ENCODE measurements at regions not wholly inside any gene's neighbourhood (a gene's known extent, or its start where the extent isn't known, plus 50 kb on each side); places are given as distances from the start of the nearest gene placed in this dataset.

DNA sequence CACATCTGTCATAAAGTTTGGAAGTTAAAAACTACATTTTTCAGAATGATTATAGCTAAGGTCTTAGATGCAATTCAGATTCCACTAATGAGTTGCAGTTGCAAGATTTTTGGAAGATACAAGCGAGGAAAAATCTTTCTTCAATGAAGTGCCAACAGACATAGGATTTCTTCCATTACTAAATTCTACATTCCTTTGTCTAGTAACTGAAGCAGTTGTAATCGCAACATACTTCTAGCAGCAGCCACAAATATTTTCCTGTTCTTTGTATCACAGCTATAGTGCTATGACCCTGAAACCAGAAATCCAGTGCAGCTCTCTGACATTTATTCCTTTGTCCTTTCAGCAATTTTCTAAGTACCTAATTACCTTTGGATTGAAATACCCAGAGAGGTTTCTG is 225.2 kb upstream of the SLIT2 start:
- TF ChIP-seq, protein P1, sequence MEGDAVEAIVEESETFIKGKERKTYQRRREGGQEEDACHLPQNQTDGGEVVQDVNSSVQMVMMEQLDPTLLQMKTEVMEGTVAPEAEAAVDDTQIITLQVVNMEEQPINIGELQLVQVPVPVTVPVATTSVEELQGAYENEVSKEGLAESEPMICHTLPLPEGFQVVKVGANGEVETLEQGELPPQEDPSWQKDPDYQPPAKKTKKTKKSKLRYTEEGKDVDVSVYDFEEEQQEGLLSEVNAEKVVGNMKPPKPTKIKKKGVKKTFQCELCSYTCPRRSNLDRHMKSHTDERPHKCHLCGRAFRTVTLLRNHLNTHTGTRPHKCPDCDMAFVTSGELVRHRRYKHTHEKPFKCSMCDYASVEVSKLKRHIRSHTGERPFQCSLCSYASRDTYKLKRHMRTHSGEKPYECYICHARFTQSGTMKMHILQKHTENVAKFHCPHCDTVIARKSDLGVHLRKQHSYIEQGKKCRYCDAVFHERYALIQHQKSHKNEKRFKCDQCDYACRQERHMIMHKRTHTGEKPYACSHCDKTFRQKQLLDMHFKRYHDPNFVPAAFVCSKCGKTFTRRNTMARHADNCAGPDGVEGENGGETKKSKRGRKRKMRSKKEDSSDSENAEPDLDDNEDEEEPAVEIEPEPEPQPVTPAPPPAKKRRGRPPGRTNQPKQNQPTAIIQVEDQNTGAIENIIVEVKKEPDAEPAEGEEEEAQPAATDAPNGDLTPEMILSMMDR (conservative IDR thresholded peaks at IDR 0.05; ENCODE audit: low read depth, low read length) = no peak
- no peak overlapping the region for H3K4me3 ChIP-seq (ENCODE audit: low read depth, low read length)
- no peak for DNase-seq (ENCODE audit: low read depth)

DNA sequence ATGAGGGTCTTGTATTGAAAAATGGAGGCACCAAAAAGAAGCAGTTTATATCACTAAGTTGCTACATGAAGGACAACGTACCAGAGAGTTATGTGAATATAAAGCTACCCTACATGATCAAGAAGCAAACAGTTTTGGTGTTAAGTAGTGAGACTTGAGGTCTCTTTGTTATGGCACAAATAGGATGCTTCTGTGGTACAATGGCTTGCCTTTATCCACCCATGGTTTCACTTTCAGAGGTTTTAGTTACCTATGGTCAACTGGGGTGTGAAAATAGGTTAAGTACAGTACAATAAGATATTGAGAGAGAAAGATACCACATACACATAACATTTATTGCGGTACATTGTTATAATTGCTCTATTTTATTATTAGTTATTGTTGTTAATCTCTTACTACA is 229.2 kb upstream of the SLIT2 start:
- no peak for DNase-seq (ENCODE audit: low read depth)
- no peak overlapping the region for H3K4me3 ChIP-seq (ENCODE audit: low read depth, low read length)
- TF ChIP-seq, protein P1 (conservative IDR thresholded peaks at IDR 0.05; ENCODE audit: low read depth, low read length) = no peak

DNA sequence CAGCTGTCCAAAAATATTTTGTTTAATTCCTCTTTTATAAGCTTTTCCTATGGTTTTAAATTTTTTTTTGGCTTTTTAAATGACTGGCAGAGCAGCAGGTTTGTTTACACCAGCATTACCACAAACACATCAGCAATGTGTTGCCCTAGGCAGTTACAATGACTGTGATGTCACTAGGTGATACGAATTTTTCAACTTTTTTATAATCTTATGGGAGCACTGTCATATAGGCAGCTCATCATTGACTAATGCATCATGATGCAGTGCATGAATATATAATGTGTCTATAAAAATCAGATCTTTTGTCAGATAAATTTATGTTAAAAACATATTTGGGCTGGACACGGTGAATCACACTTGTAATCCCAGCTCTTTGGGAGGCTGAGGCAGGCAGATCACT is 231.6 kb upstream of the SLIT2 start:
- DNase-seq (ENCODE audit: low read depth) = no peak
- no peak overlapping the region for H3K4me3 ChIP-seq (ENCODE audit: low read depth, low read length)
- TF ChIP-seq, protein P1 (conservative IDR thresholded peaks at IDR 0.05; ENCODE audit: low read depth, low read length) = no peak

DNA sequence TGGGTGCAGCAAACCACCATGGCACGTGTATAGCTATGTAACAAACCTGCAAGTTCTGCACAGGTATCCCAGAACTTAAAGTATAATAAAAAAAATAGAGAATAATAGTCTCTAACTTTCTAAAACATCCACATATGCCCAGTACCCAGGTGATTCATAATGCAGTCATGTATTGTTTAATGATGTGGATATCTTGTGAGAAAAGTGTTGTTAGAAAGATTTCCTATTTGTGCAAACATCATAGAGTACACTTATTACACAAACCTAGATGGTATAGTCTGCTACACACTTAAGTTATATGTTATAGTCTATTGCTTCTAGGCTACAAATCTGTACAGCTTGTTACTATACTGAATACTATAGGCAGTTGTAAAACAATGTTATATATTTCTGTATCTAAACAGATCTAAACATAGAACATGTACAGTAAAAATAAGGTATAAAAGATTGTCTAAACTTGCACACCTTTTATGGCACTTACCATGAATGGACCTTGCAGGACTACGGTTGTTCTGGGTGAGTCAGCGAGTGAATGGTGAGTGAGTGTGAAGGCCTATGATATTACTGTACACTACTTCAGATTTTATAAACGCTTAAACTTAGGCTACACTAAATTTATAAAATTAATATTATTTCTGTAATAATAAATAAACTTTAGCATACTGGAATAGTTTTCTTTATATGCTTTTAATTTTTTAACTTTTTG is 232.2 kb upstream of the SLIT2 start:
- TF ChIP-seq, protein P1 (conservative IDR thresholded peaks at IDR 0.05; ENCODE audit: low read depth, low read length) = no peak
- DNase-seq (ENCODE audit: low read depth) = no peak
- H3K4me3 ChIP-seq (ENCODE audit: low read depth, low read length) = no peak overlapping the region

DNA sequence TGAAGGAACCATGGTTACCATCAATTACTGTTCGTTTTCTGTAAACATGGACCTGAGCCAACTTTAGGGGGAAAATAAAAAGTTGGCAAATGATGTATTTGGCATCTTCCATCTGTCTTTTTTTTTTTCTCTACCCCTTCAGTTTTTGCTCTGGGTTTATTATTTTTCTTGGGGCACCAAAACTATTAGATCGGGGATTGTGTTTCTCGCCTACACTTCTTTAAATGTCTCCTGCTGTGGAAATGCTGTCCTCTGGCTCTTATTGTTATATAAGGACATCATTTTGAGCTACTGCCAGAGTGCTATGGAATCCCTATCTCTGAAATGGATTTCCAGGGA is 234.0 kb upstream of the SLIT2 start:
- TF ChIP-seq, protein P1 (conservative IDR thresholded peaks at IDR 0.05; ENCODE audit: low read depth, low read length) = no peak
- DNase-seq (ENCODE audit: low read depth) = no peak
- no peak overlapping the region for H3K4me3 ChIP-seq (ENCODE audit: low read depth, low read length)

DNA sequence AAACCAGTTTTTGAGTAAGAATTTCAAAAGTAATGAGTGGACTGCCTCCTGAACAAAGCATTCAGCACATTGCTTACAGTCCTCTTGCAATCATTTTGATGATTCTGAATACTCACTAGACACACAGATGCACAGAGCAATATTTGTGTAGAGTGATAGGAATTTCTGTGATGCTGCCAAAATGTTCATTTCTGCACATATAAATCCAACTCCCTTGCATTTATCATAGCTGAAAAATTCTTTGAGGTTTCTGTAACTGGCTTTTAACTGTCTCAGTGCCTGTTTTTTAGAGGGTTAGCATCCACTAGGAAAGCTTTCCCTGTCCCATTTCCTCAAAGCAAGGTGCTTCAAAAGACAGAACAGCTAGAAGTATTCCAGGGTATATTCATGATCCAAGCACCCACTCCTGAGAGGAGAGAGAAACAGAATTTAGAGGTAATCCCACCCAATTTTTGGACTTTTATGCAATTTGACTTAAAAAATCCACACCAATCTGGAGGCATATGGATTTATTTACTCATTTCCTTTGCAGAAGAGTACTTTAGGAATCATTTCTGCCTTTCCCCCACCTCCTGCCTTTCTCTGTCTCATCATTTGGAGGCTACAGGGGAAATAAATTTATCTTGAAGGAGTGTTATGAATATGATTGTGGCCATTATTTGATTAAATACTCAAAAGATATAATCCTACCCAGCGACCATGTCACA is 234.5 kb upstream of the SLIT2 start:
- no peak for DNase-seq (ENCODE audit: low read depth)
- no peak overlapping the region for H3K4me3 ChIP-seq (ENCODE audit: low read depth, low read length)
- TF ChIP-seq, protein P1 (conservative IDR thresholded peaks at IDR 0.05; ENCODE audit: low read depth, low read length) = no peak
